ENCODE measurements at regions not wholly inside any gene's neighbourhood (a gene's known extent, or its start where the extent isn't known, plus 50 kb on each side); places are given as distances from the start of the nearest gene placed in this dataset.

GRCh38 chr2:122598784-122599183 lies 843.3 kb downstream of the TSN start:
- FAIRE-seq = no peak
- H3K4me3 ChIP-seq (ENCODE audit: low read depth in 1 of 3, low read length in 3 of 3) = no peak overlapping the region
- no peaks in the 10 kb centered on the region for H3K36me3 ChIP-seq (ENCODE audit: control insufficient read depth in 3 of 3, insufficient read depth in 2 of 3, low read depth in 1 of 3, low read length in 3 of 3)
- H3K27ac ChIP-seq (ENCODE audit: low read depth in 1 of 3, low read length in 2 of 3) = no peak overlapping the region
- peaks cover 0 to 3% (median 2%) of the 10 kb centered on the region in 3 donors for H3K27me3 ChIP-seq (ENCODE audit: control insufficient read depth in 3 of 3, insufficient read depth in 3 of 3, low read length in 3 of 3)
- H3K9me3 ChIP-seq (ENCODE audit: control insufficient read depth in 2 of 2, insufficient read depth in 1 of 2, low read depth in 1 of 2, low read length in 1 of 2) = no peaks in the 10 kb centered on the region
- WGBS, 3 donors = 81 to 86% (median 85%) methylated on average over 1 of the region's 1 CpG
- H3K4me1 ChIP-seq (ENCODE audit: control insufficient read depth in 3 of 3, insufficient read depth in 2 of 3, low read depth in 1 of 3, low read length in 2 of 3) = no peaks in the 10 kb centered on the region
- no peak for DNase-seq

- WGBS, 3 donors = 61 to 83% (median 76%) methylated on average over 3 of the region's 3 CpGs
- FAIRE-seq = no peak
Measured at GRCh38 chr2:122610948-122611609, 855.6 kb downstream of the TSN start.

GRCh38 chr2:122622934-122623333 lies 867.5 kb downstream of the TSN start:
- Histone ChIP-seq H3K27me3 (ENCODE audit: control insufficient read depth in 3 of 3, insufficient read depth in 3 of 3, low read length in 3 of 3) (no peaks in the 10 kb centered on the region), H3K9me3 (ENCODE audit: control insufficient read depth in 2 of 2, insufficient read depth in 1 of 2, low read depth in 1 of 2, low read length in 1 of 2) (no peaks in the 10 kb centered on the region), H3K27ac (ENCODE audit: low read depth in 1 of 3, low read length in 2 of 3) (no peak overlapping the region), H3K36me3 (ENCODE audit: control insufficient read depth in 3 of 3, insufficient read depth in 2 of 3, low read depth in 1 of 3, low read length in 3 of 3) (no peaks in the 10 kb centered on the region), H3K4me3 (ENCODE audit: low read depth in 1 of 3, low read length in 3 of 3) (no peak overlapping the region), H3K4me1 (ENCODE audit: control insufficient read depth in 3 of 3, insufficient read depth in 2 of 3, low read depth in 1 of 3, low read length in 2 of 3) (no peaks in the 10 kb centered on the region)
- FAIRE-seq (no peak), DNase-seq (no peak)
- WGBS, 3 donors = 28 to 60% (median 51%) methylated on average over 3 of the region's 3 CpGs

More at GRCh38 chr2:122610948-122611609, 855.6 kb downstream of the TSN start:
- Histone ChIP-seq H3K4me3 (ENCODE audit: low read depth in 1 of 3, low read length in 3 of 3) (no peak overlapping the region), H3K36me3 (ENCODE audit: control insufficient read depth in 3 of 3, insufficient read depth in 2 of 3, low read depth in 1 of 3, low read length in 3 of 3) (no peaks in the 10 kb centered on the region), H3K27me3 (ENCODE audit: control insufficient read depth in 3 of 3, insufficient read depth in 3 of 3, low read length in 3 of 3) (no peaks in the 10 kb centered on the region), H3K4me1 (ENCODE audit: control insufficient read depth in 3 of 3, insufficient read depth in 2 of 3, low read depth in 1 of 3, low read length in 2 of 3) (no peaks in the 10 kb centered on the region), H3K9me3 (ENCODE audit: control insufficient read depth in 2 of 2, insufficient read depth in 1 of 2, low read depth in 1 of 2, low read length in 1 of 2) (peaks cover 0 to 4% of the 10 kb centered on the region in 2 donors), H3K27ac (ENCODE audit: low read depth in 1 of 3, low read length in 2 of 3) (no peak overlapping the region)
- DNase-seq = no peak

- no peaks in the 10 kb centered on the region for H3K9me3 ChIP-seq (ENCODE audit: control insufficient read depth in 2 of 2, insufficient read depth in 1 of 2, low read depth in 1 of 2, low read length in 1 of 2)
- H3K27me3 ChIP-seq (ENCODE audit: control insufficient read depth in 3 of 3, insufficient read depth in 3 of 3, low read length in 3 of 3) = no peaks in the 10 kb centered on the region
- WGBS, 3 donors = 24 to 49% (median 43%) methylated on average over 3 of the region's 3 CpGs
- no peaks in the 10 kb centered on the region for H3K4me1 ChIP-seq (ENCODE audit: control insufficient read depth in 3 of 3, insufficient read depth in 2 of 3, low read depth in 1 of 3, low read length in 2 of 3)
- no peaks in the 10 kb centered on the region for H3K36me3 ChIP-seq (ENCODE audit: control insufficient read depth in 3 of 3, insufficient read depth in 2 of 3, low read depth in 1 of 3, low read length in 3 of 3)
- FAIRE-seq = no peak
- DNase-seq = no peak
- no peak overlapping the region for H3K27ac ChIP-seq (ENCODE audit: low read depth in 1 of 3, low read length in 2 of 3)
- no peak overlapping the region for H3K4me3 ChIP-seq (ENCODE audit: low read depth in 1 of 3, low read length in 3 of 3)
Measured at GRCh38 chr2:122627388-122627787, 871.9 kb downstream of the TSN start.

GRCh38 chr2:122634256-122634655 lies 878.8 kb downstream of the TSN start:
- no peak for FAIRE-seq
- 59 to 70% (median 67%) methylated on average over 1 of the region's 1 CpG for WGBS, 3 donors

GRCh38 chr2:122634920-122635319 lies 879.5 kb downstream of the TSN start:
- FAIRE-seq (no peak), DNase-seq (no peak)
- 60 to 64% (median 63%) methylated on average over 2 of the region's 2 CpGs for WGBS, 3 donors
- no peaks in the 10 kb centered on the region for H3K9me3 ChIP-seq (ENCODE audit: control insufficient read depth in 2 of 2, insufficient read depth in 1 of 2, low read depth in 1 of 2, low read length in 1 of 2)
- no peak overlapping the region for H3K27ac ChIP-seq (ENCODE audit: low read depth in 1 of 3, low read length in 2 of 3)
- H3K4me1 ChIP-seq (ENCODE audit: control insufficient read depth in 3 of 3, insufficient read depth in 2 of 3, low read depth in 1 of 3, low read length in 2 of 3) = no peaks in the 10 kb centered on the region
- H3K36me3 ChIP-seq (ENCODE audit: control insufficient read depth in 3 of 3, insufficient read depth in 2 of 3, low read depth in 1 of 3, low read length in 3 of 3) = no peaks in the 10 kb centered on the region
- H3K4me3 ChIP-seq (ENCODE audit: low read depth in 1 of 3, low read length in 3 of 3) = no peak overlapping the region
- H3K27me3 ChIP-seq (ENCODE audit: control insufficient read depth in 3 of 3, insufficient read depth in 3 of 3, low read length in 3 of 3) = no peaks in the 10 kb centered on the region

More at GRCh38 chr2:122634256-122634655, 878.8 kb downstream of the TSN start:
- Histone ChIP-seq H3K4me1 (ENCODE audit: control insufficient read depth in 3 of 3, insufficient read depth in 2 of 3, low read depth in 1 of 3, low read length in 2 of 3) (no peaks in the 10 kb centered on the region), H3K27me3 (ENCODE audit: control insufficient read depth in 3 of 3, insufficient read depth in 3 of 3, low read length in 3 of 3) (no peaks in the 10 kb centered on the region), H3K4me3 (ENCODE audit: low read depth in 1 of 3, low read length in 3 of 3) (no peak overlapping the region), H3K36me3 (ENCODE audit: control insufficient read depth in 3 of 3, insufficient read depth in 2 of 3, low read depth in 1 of 3, low read length in 3 of 3) (no peaks in the 10 kb centered on the region), H3K9me3 (ENCODE audit: control insufficient read depth in 2 of 2, insufficient read depth in 1 of 2, low read depth in 1 of 2, low read length in 1 of 2) (no peaks in the 10 kb centered on the region), H3K27ac (ENCODE audit: low read depth in 1 of 3, low read length in 2 of 3) (no peak overlapping the region)
- peak in 1 of 2 donors; percentile 7 for DNase-seq

GRCh38 chr2:122635686-122636085 lies 880.2 kb downstream of the TSN start:
- H3K9me3 ChIP-seq (ENCODE audit: control insufficient read depth in 2 of 2, insufficient read depth in 1 of 2, low read depth in 1 of 2, low read length in 1 of 2) = no peaks in the 10 kb centered on the region
- 9 to 27% (median 22%) methylated on average over 1 of the region's 1 CpG for WGBS, 3 donors
- no peaks in the 10 kb centered on the region for H3K27me3 ChIP-seq (ENCODE audit: control insufficient read depth in 3 of 3, insufficient read depth in 3 of 3, low read length in 3 of 3)
- FAIRE-seq (no peak), DNase-seq (no peak)
- no peaks in the 10 kb centered on the region for H3K36me3 ChIP-seq (ENCODE audit: control insufficient read depth in 3 of 3, insufficient read depth in 2 of 3, low read depth in 1 of 3, low read length in 3 of 3)
- no peak overlapping the region for H3K27ac ChIP-seq (ENCODE audit: low read depth in 1 of 3, low read length in 2 of 3)
- no peaks in the 10 kb centered on the region for H3K4me1 ChIP-seq (ENCODE audit: control insufficient read depth in 3 of 3, insufficient read depth in 2 of 3, low read depth in 1 of 3, low read length in 2 of 3)
- no peak overlapping the region for H3K4me3 ChIP-seq (ENCODE audit: low read depth in 1 of 3, low read length in 3 of 3)

GRCh38 chr2:122636097-122636496 lies 880.6 kb downstream of the TSN start:
- Histone ChIP-seq H3K27me3 (ENCODE audit: control insufficient read depth in 3 of 3, insufficient read depth in 3 of 3, low read length in 3 of 3) (no peaks in the 10 kb centered on the region), H3K9me3 (ENCODE audit: control insufficient read depth in 2 of 2, insufficient read depth in 1 of 2, low read depth in 1 of 2, low read length in 1 of 2) (no peaks in the 10 kb centered on the region), H3K4me3 (ENCODE audit: low read depth in 1 of 3, low read length in 3 of 3) (no peak overlapping the region), H3K27ac (ENCODE audit: low read depth in 1 of 3, low read length in 2 of 3) (no peak overlapping the region), H3K4me1 (ENCODE audit: control insufficient read depth in 3 of 3, insufficient read depth in 2 of 3, low read depth in 1 of 3, low read length in 2 of 3) (no peaks in the 10 kb centered on the region), H3K36me3 (ENCODE audit: control insufficient read depth in 3 of 3, insufficient read depth in 2 of 3, low read depth in 1 of 3, low read length in 3 of 3) (no peaks in the 10 kb centered on the region)
- no peak for DNase-seq
- no peak for FAIRE-seq

- FAIRE-seq (no peak), DNase-seq (no peak)
- Histone ChIP-seq H3K4me3 (ENCODE audit: low read depth in 1 of 3, low read length in 3 of 3) (no peak overlapping the region), H3K36me3 (ENCODE audit: control insufficient read depth in 3 of 3, insufficient read depth in 2 of 3, low read depth in 1 of 3, low read length in 3 of 3) (no peaks in the 10 kb centered on the region), H3K27ac (ENCODE audit: low read depth in 1 of 3, low read length in 2 of 3) (no peak overlapping the region), H3K4me1 (ENCODE audit: control insufficient read depth in 3 of 3, insufficient read depth in 2 of 3, low read depth in 1 of 3, low read length in 2 of 3) (no peaks in the 10 kb centered on the region), H3K27me3 (ENCODE audit: control insufficient read depth in 3 of 3, insufficient read depth in 3 of 3, low read length in 3 of 3) (no peaks in the 10 kb centered on the region), H3K9me3 (ENCODE audit: control insufficient read depth in 2 of 2, insufficient read depth in 1 of 2, low read depth in 1 of 2, low read length in 1 of 2) (no peaks in the 10 kb centered on the region)
- WGBS, 3 donors = 62 to 71% (median 65%) methylated on average over 4 of the region's 4 CpGs
Measured at GRCh38 chr2:122639176-122639575, 883.7 kb downstream of the TSN start.
